GM12872 (cell line): ENCODE measurements at regions not wholly inside any gene's neighbourhood (a gene's known extent, or its start where the extent isn't known, plus 50 kb on each side); places are given as distances from the start of the nearest gene placed in this dataset.
A peak's percentile ranks its signal among the peaks of the same experiment; 100 is the strongest.

ENCODE experiments used
- TF ChIP-seq, protein P1 (sequence below): IDR thresholded peaks from 3 replicates; pipeline ENCODE4 v1.5.1; 2011; ENCODE audit warnings: low read depth, mild to moderate bottlenecking, low read length, moderate library complexity; ENCODE audit not compliant: insufficient read depth

DNA sequence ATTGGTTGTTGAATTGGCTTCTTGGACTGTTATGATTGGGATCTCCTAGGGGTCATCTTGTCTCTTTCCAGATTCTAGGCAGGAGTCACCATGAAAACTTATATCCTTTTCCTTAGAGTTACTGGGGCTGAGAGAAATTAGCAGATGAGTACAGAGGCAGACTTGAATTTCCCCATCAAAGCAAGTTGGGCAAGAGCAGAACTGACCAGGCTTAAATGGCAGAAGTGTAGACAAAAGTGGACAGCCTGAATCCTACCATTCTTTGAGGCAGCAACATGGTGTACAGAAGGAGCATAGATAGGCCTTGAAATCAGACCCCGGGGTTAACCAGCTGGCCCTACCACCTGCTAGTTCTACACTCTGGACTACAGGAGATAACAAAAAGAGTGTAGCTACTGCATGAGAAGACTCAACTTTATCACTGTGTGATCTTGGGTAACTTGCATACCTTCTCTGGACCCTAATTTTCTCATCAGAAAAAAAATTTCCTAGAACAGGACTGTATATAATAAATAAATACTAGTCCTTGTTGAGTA, 427.4 kb upstream of the CADM1 start:
- TF ChIP-seq, protein P1, sequence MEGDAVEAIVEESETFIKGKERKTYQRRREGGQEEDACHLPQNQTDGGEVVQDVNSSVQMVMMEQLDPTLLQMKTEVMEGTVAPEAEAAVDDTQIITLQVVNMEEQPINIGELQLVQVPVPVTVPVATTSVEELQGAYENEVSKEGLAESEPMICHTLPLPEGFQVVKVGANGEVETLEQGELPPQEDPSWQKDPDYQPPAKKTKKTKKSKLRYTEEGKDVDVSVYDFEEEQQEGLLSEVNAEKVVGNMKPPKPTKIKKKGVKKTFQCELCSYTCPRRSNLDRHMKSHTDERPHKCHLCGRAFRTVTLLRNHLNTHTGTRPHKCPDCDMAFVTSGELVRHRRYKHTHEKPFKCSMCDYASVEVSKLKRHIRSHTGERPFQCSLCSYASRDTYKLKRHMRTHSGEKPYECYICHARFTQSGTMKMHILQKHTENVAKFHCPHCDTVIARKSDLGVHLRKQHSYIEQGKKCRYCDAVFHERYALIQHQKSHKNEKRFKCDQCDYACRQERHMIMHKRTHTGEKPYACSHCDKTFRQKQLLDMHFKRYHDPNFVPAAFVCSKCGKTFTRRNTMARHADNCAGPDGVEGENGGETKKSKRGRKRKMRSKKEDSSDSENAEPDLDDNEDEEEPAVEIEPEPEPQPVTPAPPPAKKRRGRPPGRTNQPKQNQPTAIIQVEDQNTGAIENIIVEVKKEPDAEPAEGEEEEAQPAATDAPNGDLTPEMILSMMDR = no peak

DNA sequence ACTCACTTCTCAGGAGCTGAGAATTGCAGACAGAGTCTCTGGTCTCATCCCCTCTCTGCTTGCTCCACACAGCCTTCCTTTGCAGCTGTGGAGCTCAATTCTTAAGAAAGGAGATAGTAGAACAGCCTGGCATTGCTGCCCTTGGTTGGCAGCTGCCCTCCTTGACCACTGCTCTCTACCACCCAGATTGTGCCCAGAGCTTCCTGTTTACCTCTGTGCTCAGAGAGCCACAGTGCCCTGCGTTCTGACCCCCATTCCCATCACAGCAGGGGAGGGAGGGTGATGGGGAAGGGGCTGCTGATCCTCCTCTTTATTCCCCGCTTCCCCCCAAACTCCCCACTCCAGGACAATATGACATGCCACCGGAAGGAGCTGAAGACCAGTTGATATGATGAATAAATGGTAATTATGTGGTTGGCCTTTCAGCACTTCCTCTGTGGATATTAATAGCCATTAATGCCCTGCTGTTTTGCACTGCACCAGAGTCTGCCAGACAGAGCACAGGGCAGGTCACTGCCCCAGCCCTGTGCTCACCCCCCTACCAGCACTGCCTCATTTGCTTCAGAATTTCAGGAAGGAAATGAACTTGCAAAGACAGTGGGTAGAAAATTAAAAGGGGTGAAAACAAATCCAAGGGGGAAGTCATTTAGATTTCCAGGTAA, 426.8 kb upstream of the CADM1 start:
- TF ChIP-seq, protein P1 = no peak

DNA sequence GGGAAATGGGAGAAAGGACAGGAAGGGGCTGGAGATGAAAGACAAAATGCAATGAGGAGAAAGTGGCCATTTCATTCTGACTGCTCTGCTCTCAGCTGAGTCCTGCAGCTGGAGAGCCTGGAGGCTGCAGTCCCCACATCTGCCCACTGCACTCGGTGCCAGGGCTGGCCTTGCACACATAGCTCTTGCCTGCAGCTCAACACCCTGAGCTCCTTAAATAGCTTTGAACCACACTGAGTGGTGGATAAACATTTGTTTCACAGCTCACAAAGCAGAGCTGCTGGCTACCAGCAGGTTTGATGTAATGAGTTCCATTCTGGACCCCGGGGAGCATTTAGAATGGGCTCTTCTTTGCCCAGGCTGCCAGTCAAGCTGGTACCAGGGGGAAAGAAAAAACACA, 426.1 kb upstream of the CADM1 start:
- TF ChIP-seq, protein P1 = peak; percentile 10; the same call in 1 of the 3 replicates

DNA sequence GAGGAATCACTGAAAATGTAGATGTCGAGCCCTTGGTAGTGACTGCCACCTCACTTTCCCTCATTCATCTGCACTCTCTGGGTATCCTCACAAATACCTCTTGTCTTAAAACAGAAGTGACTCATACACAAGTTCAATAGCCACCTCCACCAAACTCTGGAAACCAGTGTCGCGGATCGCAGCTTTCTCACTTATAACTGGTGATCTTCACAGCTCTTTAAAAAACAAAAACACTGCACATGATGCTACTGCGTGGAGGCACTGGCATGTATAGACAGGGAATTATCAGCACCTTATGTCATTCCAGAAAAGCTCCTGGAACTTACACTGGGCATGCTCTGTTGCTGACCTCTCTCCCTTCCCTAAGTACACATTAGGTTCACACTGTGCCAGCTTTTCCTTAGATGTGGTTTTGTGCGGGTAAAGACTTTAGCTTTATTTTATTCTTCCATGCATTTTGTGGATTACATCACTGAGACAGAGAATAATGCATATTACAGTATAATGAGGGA, 425.5 kb upstream of the CADM1 start:
- TF ChIP-seq, protein P1 = no peak

DNA sequence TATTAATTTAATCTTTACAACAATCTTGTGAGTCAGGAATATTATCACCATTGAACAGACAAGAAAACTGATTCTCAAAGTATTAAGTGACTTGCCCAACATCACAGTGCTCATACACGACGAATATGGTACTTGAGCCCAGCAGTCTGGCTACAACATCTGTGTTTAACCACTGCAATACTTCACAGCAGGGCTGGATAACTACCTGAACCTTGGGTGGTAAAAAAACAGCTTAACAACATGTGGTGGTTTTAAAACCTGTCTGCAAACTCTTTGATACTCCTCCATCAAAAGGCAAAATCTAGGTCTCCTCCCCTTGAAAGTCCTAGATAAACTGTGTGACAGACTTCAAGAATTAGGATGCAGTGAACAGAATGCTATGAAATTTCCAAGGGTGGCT, 424.6 kb upstream of the CADM1 start:
- TF ChIP-seq, protein P1 = no peak

DNA sequence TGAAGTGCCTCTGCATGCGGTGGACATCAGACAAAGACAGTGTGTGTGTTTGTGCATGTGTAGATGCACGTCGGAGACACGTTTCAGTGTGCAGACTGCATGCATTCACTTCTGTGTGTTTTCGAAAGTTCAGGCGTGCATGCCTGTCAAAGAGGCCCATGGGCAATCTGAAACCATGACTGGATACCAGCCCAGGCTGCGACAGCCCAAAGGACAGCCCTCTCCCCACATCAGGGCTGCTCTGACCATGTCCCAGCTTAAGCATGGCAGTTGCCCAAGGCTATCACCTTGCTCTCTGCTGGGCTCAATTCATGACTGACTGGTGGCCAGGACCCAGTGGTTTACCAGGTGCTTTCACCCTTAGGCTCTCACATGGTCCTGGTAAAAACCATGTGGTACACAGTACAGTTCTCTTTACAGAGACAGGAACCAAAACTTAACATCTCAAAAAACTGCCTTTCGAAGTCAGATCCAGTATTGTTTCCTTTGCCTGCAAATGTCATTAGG, 423.7 kb upstream of the CADM1 start:
- TF ChIP-seq, protein P1 = no peak

DNA sequence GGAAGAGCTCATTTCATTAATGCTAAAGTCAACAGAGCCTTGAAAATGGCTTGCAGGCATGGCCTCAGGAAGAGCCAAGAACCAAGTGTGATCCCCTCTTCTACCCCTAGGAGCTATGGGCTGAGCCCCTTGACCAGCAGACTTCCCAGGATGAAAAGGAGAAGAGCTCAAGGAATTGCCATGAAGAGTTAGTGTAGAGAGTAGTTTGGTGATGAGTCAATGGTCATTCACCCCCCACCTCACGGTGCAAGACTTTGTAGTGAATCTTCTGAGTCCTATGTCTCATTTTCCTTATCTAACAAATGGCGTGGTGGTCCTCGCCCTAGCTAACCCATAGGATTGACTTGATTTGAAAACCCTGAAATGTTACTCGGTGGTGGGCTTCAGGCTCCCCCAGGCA, 422.4 kb upstream of the CADM1 start:
- TF ChIP-seq, protein P1 = peak; percentile 19; the same call in 1 of the 3 replicates
